GM19240 (cell line): ENCODE measurements at regions not wholly inside any gene's neighbourhood (a gene's known extent, or its start where the extent isn't known, plus 50 kb on each side); places are given as distances from the start of the nearest gene placed in this dataset.

Experiments used
- DNase-seq: peaks from one replicate; pipeline ENCODE4 v3.0.0; 2011; ENCODE audit warnings: low spot score; ENCODE audit not compliant: insufficient read length

- no peak for DNase-seq
These were observed 50.1 kb upstream of the OBI1 start for GRCh38 chr13:78709028-78709427.
